ENCODE measurements at regions not wholly inside any gene's neighbourhood (a gene's known extent, or its start where the extent isn't known, plus 50 kb on each side); places are given as distances from the start of the nearest gene placed in this dataset.

DNA sequence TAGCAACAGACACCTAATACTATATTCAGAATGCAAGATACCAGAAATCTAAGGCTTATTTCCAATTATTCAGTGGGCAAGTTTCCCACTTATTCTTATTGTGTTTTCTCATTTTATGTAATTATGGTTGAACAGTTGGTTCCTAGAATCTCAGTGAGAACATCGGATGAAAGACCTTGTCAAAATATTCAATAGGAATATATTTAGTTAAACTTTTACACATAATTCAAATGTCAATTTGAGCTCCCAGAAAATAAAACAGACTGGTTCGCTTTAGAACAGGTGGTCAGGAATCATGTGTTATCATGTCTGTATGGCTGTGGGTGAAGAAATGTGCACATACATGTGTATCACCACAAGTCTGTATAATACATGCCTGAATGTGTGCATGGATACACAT, 447.8 kb downstream of the MED10 start:
- Histone ChIP-seq H4K20me1 (ENCODE audit: insufficient read depth) (no peaks in the 10 kb centered on the region), H3F3A (ENCODE audit: insufficient read depth, low read length, poor library complexity, severe bottlenecking) (no peaks in the 10 kb centered on the region), H2AFZ (ENCODE audit: low read depth, low read length) (no peak overlapping the region), H3K27ac (ENCODE audit: low read length) (no peak overlapping the region), H3K9ac (ENCODE audit: low read length) (no peak overlapping the region), H3K36me3 (ENCODE audit: insufficient read depth, low read length) (no peaks in the 10 kb centered on the region), H3K79me2 (replicated peaks; ENCODE audit: insufficient read depth, low read length) (no peaks in the 10 kb centered on the region), H3K9me2 (ENCODE audit: insufficient read depth, low read length) (no peaks in the 10 kb centered on the region), H3K4me3 (ENCODE audit: low read length) (no peak overlapping the region), H3K9me3 (ENCODE audit: low read length) (no peaks in the 10 kb centered on the region), H3K27me3 (ENCODE audit: insufficient read depth, low read depth, low read length) (no peaks in the 10 kb centered on the region), H3K4me2 (ENCODE audit: low read length) (no peak overlapping the region)
- TF ChIP-seq EP300 (conservative IDR thresholded peaks at IDR 0.05; ENCODE audit: poor library complexity, severe bottlenecking), result no peak
- TF ChIP-seq SMC3 (conservative IDR thresholded peaks at IDR 0.05; ENCODE audit: poor library complexity), result no peak
- no peak for TF ChIP-seq CTCF (IDR thresholded peaks at IDR 0.05; ENCODE audit: poor library complexity, severe bottlenecking)
- TF ChIP-seq MXI1 (conservative IDR thresholded peaks at IDR 0.05; ENCODE audit: poor library complexity, severe bottlenecking), result no peak
- TF ChIP-seq TAF1 (IDR thresholded peaks at IDR 0.05; ENCODE audit: low read depth), result no peak
- TF ChIP-seq RAD21 (conservative IDR thresholded peaks at IDR 0.05), result no peak
- TF ChIP-seq, protein P1, sequence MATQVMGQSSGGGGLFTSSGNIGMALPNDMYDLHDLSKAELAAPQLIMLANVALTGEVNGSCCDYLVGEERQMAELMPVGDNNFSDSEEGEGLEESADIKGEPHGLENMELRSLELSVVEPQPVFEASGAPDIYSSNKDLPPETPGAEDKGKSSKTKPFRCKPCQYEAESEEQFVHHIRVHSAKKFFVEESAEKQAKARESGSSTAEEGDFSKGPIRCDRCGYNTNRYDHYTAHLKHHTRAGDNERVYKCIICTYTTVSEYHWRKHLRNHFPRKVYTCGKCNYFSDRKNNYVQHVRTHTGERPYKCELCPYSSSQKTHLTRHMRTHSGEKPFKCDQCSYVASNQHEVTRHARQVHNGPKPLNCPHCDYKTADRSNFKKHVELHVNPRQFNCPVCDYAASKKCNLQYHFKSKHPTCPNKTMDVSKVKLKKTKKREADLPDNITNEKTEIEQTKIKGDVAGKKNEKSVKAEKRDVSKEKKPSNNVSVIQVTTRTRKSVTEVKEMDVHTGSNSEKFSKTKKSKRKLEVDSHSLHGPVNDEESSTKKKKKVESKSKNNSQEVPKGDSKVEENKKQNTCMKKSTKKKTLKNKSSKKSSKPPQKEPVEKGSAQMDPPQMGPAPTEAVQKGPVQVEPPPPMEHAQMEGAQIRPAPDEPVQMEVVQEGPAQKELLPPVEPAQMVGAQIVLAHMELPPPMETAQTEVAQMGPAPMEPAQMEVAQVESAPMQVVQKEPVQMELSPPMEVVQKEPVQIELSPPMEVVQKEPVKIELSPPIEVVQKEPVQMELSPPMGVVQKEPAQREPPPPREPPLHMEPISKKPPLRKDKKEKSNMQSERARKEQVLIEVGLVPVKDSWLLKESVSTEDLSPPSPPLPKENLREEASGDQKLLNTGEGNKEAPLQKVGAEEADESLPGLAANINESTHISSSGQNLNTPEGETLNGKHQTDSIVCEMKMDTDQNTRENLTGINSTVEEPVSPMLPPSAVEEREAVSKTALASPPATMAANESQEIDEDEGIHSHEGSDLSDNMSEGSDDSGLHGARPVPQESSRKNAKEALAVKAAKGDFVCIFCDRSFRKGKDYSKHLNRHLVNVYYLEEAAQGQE (IDR thresholded peaks at IDR 0.05; ENCODE audit: borderline replicate concordance), result no peak
- no peak for TF ChIP-seq POLR2AphosphoS5 (IDR thresholded peaks at IDR 0.05)
- no peak for TF ChIP-seq EZH2 (IDR thresholded peaks at IDR 0.05; ENCODE audit: borderline replicate concordance, insufficient read depth, low read length, poor library complexity, severe bottlenecking)

- no peak for TF ChIP-seq TAF1 (IDR thresholded peaks at IDR 0.05; ENCODE audit: low read depth)
- no peak for TF ChIP-seq RAD21 (conservative IDR thresholded peaks at IDR 0.05)
- TF ChIP-seq EP300 (conservative IDR thresholded peaks at IDR 0.05; ENCODE audit: poor library complexity, severe bottlenecking), result no peak
- TF ChIP-seq, protein P1 (IDR thresholded peaks at IDR 0.05; ENCODE audit: borderline replicate concordance), result no peak
- no peak for TF ChIP-seq CTCF (IDR thresholded peaks at IDR 0.05; ENCODE audit: poor library complexity, severe bottlenecking)
- TF ChIP-seq POLR2AphosphoS5 (IDR thresholded peaks at IDR 0.05), result no peak
- TF ChIP-seq EZH2 (IDR thresholded peaks at IDR 0.05; ENCODE audit: borderline replicate concordance, insufficient read depth, low read length, poor library complexity, severe bottlenecking), result no peak
- TF ChIP-seq MXI1 (conservative IDR thresholded peaks at IDR 0.05; ENCODE audit: poor library complexity, severe bottlenecking), result no peak
- TF ChIP-seq SMC3 (conservative IDR thresholded peaks at IDR 0.05; ENCODE audit: poor library complexity), result no peak
- Histone ChIP-seq H3K79me2 (replicated peaks; ENCODE audit: insufficient read depth, low read length) (no peaks in the 10 kb centered on the region), H3K9ac (ENCODE audit: low read length) (no peak overlapping the region), H3K27ac (ENCODE audit: low read length) (no peak overlapping the region), H3F3A (ENCODE audit: insufficient read depth, low read length, poor library complexity, severe bottlenecking) (no peaks in the 10 kb centered on the region), H3K9me2 (ENCODE audit: insufficient read depth, low read length) (no peaks in the 10 kb centered on the region), H4K20me1 (ENCODE audit: insufficient read depth) (no peaks in the 10 kb centered on the region), H3K4me2 (ENCODE audit: low read length) (no peak overlapping the region), H3K36me3 (ENCODE audit: insufficient read depth, low read length) (no peaks in the 10 kb centered on the region), H2AFZ (ENCODE audit: low read depth, low read length) (no peak overlapping the region), H3K4me3 (ENCODE audit: low read length) (no peak overlapping the region), H3K27me3 (ENCODE audit: insufficient read depth, low read depth, low read length) (no peaks in the 10 kb centered on the region), H3K9me3 (ENCODE audit: low read length) (no peaks in the 10 kb centered on the region)
These were observed 448.9 kb downstream of the MED10 start for GRCh38 chr5:5929291-5930020.

Data from neural cell (in vitro differentiated cells).